ENCODE measurements at regions not wholly inside any gene's neighbourhood (a gene's known extent, or its start where the extent isn't known, plus 50 kb on each side); places are given as distances from the start of the nearest gene placed in this dataset.

DNA sequence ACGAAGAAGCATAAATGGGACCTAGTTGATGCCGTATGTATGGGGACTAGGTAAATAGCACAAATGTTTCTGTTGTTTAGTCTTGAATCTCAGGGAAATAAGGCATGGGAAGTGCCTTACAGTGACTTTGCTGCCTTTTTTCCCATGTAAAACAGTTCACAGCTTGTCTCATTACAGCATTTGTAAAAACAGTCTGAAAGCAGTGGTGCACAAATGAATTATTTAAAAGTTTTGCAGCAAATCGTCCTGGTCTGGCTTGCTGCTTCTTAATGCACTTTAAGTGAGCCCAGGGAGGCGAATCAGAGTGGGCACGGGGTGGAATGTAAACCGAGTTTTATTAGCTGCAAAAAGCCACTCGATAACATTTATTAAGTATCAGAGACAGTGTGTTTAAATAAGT lies 302.0 kb upstream of the ETAA1 start:
- H3K4me3 ChIP-seq = no peak overlapping the region
- ATAC-seq (no peak), DNase-seq (no peak)
- intact Hi-C loops (cut with DNase I) = no loop called here
- TF ChIP-seq CTCF (IDR thresholded peaks at IDR 0.05) = no peak
- no peaks in the 10 kb centered on the region for H3K36me3 ChIP-seq
- no peaks in the 10 kb centered on the region for H3K4me1 ChIP-seq
- H3K27ac ChIP-seq = no peak overlapping the region
- WGBS, 2 donors = 77 to 84% methylated on average over 7 of the region's 7 CpGs
- H3K27me3 ChIP-seq = peaks cover 0 to 6% (median 0%) of the 10 kb centered on the region in 7 donors
- peaks cover 0 to 3% (median 0%) of the 10 kb centered on the region in 11 donors for H3K9me3 ChIP-seq

DNA sequence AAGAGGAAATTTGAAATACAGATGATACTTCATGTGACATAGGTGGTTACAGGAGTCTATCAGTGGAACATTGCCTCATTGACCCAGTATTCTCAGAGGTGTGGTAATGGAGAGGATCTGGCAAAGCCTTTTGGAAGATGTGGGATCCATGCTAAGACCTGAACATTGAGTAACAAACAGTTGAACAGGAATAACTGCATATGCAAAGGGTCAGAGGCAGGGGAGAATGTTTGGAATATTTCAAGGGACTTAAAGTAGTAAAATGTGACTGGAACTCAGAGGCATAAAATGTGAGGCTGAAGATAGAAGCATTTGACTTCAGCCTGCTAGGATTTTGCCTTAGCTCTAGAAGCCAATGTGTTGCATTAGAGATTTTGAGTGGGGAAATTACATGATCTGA lies 300.2 kb upstream of the ETAA1 start:
- DNase-seq = no peak
- intact Hi-C loops (cut with DNase I) = no loop called here
- TF ChIP-seq CTCF (IDR thresholded peaks at IDR 0.05) = no peak

DNA sequence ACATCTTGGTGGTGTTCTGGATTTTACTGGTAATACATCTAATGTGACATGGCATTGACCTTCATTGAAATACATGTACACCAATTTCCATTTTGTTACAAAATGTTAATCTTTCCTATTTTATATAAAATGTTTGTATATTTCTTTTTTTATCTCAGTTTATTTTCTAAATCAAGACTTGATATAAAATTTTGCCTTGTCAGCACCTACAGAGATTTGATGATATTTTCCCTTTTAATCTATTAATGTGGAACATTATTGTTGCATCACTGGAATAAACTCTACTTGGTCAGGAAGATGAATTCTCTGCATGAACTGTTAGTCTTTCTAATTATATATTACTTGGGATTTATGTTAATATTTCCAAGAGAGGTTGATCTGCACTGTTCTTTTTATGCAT lies 294.0 kb upstream of the ETAA1 start:
- no peak for TF ChIP-seq CTCF (IDR thresholded peaks at IDR 0.05)
- intact Hi-C loops (cut with DNase I) = loop anchor here in 1 of 10 donors (10.0 kb wide), 1 partner anchor 82 kb away; no protein-coding TSS in a partner anchor
- no peak overlapping the region for H3K27ac ChIP-seq

More for the DNA sequence above, 300.2 kb upstream of the ETAA1 start:
- no peak overlapping the region for H3K4me3 ChIP-seq
- H3K27ac ChIP-seq = no peak overlapping the region
- ATAC-seq = no peak
- no peaks in the 10 kb centered on the region for H3K4me1 ChIP-seq
- H3K9me3 ChIP-seq = peaks cover 0 to 4% (median 0%) of the 10 kb centered on the region in 11 donors
- H3K36me3 ChIP-seq = no peaks in the 10 kb centered on the region
- peaks cover 0 to 6% (median 0%) of the 10 kb centered on the region in 7 donors for H3K27me3 ChIP-seq

DNA sequence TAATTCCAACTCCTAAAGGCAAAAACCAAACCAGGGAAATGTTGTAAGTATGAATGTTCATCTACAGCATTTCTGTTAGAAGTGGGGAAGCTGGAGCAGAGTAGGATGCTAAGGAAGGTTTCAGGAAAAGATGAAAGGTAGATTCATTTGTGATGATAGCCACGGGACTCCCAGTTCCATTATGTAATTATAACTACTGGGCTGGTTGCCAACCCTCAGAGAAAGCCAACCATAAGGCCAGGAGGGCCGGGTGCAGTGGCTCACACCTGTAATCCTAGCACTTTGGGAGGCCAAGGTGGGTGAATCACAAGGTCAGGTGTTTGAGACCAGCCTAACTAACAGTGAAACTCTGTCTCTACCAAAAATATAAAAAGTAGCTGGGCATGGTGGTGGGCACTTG lies 288.9 kb upstream of the ETAA1 start:
- intact Hi-C loops (cut with DNase I) = loop anchor here in 1 of 10 donors (10.0 kb wide), 1 partner anchor 77 kb away; no protein-coding TSS in a partner anchor
- 24 to 31% methylated on average over 2 of the region's 2 CpGs for WGBS, 2 donors

More for the DNA sequence above, 294.0 kb upstream of the ETAA1 start:
- Histone ChIP-seq H3K36me3 (no peaks in the 10 kb centered on the region), H3K27me3 (no peaks in the 10 kb centered on the region), H3K4me1 (no peaks in the 10 kb centered on the region), H3K4me3 (no peak overlapping the region), H3K9me3 (peaks cover 0 to 45% (median 25%) of the 10 kb centered on the region in 11 donors)
- ATAC-seq (no peak), DNase-seq (no peak)

More for the DNA sequence above, 288.9 kb upstream of the ETAA1 start:
- H3K36me3 ChIP-seq = no peaks in the 10 kb centered on the region
- H3K27ac ChIP-seq = no peak overlapping the region
- H3K4me1 ChIP-seq = no peaks in the 10 kb centered on the region
- no peak overlapping the region for H3K4me3 ChIP-seq
- TF ChIP-seq CTCF (IDR thresholded peaks at IDR 0.05) = no peak
- ATAC-seq = no peak
- H3K9me3 ChIP-seq = peaks cover 0 to 30% (median 20%) of the 10 kb centered on the region in 11 donors
- H3K27me3 ChIP-seq = no peaks in the 10 kb centered on the region
- no peak for DNase-seq
